ENCODE measurements at regions not wholly inside any gene's neighbourhood (a gene's known extent, or its start where the extent isn't known, plus 50 kb on each side); places are given as distances from the start of the nearest gene placed in this dataset.

DNA sequence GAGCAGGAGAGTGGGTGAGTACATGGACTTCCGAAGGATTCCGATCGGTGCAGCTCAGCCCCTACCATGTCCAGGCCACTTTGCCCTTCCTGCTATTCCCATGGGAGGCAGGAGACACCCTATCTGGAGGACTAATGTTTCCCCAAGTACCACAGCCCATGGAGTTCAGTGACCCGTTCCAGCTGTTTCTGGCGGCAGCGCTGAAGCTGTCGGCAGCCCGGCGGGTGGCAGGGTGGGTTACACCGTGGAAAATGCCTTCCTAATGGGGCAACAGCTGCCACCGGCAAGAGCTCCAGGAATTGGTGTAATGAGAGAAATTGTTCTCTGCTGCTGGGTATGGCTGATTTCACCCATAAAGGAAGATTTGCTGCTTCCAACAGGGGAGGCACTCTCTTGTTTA, 98.3 kb downstream of the MYCN start (continued):
- TF ChIP-seq, protein P1, sequence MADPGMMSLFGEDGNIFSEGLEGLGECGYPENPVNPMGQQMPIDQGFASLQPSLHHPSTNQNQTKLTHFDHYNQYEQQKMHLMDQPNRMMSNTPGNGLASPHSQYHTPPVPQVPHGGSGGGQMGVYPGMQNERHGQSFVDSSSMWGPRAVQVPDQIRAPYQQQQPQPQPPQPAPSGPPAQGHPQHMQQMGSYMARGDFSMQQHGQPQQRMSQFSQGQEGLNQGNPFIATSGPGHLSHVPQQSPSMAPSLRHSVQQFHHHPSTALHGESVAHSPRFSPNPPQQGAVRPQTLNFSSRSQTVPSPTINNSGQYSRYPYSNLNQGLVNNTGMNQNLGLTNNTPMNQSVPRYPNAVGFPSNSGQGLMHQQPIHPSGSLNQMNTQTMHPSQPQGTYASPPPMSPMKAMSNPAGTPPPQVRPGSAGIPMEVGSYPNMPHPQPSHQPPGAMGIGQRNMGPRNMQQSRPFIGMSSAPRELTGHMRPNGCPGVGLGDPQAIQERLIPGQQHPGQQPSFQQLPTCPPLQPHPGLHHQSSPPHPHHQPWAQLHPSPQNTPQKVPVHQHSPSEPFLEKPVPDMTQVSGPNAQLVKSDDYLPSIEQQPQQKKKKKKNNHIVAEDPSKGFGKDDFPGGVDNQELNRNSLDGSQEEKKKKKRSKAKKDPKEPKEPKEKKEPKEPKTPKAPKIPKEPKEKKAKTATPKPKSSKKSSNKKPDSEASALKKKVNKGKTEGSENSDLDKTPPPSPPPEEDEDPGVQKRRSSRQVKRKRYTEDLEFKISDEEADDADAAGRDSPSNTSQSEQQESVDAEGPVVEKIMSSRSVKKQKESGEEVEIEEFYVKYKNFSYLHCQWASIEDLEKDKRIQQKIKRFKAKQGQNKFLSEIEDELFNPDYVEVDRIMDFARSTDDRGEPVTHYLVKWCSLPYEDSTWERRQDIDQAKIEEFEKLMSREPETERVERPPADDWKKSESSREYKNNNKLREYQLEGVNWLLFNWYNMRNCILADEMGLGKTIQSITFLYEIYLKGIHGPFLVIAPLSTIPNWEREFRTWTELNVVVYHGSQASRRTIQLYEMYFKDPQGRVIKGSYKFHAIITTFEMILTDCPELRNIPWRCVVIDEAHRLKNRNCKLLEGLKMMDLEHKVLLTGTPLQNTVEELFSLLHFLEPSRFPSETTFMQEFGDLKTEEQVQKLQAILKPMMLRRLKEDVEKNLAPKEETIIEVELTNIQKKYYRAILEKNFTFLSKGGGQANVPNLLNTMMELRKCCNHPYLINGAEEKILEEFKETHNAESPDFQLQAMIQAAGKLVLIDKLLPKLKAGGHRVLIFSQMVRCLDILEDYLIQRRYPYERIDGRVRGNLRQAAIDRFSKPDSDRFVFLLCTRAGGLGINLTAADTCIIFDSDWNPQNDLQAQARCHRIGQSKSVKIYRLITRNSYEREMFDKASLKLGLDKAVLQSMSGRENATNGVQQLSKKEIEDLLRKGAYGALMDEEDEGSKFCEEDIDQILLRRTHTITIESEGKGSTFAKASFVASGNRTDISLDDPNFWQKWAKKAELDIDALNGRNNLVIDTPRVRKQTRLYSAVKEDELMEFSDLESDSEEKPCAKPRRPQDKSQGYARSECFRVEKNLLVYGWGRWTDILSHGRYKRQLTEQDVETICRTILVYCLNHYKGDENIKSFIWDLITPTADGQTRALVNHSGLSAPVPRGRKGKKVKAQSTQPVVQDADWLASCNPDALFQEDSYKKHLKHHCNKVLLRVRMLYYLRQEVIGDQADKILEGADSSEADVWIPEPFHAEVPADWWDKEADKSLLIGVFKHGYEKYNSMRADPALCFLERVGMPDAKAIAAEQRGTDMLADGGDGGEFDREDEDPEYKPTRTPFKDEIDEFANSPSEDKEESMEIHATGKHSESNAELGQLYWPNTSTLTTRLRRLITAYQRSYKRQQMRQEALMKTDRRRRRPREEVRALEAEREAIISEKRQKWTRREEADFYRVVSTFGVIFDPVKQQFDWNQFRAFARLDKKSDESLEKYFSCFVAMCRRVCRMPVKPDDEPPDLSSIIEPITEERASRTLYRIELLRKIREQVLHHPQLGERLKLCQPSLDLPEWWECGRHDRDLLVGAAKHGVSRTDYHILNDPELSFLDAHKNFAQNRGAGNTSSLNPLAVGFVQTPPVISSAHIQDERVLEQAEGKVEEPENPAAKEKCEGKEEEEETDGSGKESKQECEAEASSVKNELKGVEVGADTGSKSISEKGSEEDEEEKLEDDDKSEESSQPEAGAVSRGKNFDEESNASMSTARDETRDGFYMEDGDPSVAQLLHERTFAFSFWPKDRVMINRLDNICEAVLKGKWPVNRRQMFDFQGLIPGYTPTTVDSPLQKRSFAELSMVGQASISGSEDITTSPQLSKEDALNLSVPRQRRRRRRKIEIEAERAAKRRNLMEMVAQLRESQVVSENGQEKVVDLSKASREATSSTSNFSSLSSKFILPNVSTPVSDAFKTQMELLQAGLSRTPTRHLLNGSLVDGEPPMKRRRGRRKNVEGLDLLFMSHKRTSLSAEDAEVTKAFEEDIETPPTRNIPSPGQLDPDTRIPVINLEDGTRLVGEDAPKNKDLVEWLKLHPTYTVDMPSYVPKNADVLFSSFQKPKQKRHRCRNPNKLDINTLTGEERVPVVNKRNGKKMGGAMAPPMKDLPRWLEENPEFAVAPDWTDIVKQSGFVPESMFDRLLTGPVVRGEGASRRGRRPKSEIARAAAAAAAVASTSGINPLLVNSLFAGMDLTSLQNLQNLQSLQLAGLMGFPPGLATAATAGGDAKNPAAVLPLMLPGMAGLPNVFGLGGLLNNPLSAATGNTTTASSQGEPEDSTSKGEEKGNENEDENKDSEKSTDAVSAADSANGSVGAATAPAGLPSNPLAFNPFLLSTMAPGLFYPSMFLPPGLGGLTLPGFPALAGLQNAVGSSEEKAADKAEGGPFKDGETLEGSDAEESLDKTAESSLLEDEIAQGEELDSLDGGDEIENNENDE (IDR thresholded peaks at IDR 0.05; ENCODE audit: insufficient replicate concordance, low read length): no peak
- no peak for TF ChIP-seq TAF7 (optimal IDR thresholded peaks at IDR 0.05; ENCODE audit: borderline replicate concordance, low read depth, low read length)
- TF ChIP-seq, protein P2, sequence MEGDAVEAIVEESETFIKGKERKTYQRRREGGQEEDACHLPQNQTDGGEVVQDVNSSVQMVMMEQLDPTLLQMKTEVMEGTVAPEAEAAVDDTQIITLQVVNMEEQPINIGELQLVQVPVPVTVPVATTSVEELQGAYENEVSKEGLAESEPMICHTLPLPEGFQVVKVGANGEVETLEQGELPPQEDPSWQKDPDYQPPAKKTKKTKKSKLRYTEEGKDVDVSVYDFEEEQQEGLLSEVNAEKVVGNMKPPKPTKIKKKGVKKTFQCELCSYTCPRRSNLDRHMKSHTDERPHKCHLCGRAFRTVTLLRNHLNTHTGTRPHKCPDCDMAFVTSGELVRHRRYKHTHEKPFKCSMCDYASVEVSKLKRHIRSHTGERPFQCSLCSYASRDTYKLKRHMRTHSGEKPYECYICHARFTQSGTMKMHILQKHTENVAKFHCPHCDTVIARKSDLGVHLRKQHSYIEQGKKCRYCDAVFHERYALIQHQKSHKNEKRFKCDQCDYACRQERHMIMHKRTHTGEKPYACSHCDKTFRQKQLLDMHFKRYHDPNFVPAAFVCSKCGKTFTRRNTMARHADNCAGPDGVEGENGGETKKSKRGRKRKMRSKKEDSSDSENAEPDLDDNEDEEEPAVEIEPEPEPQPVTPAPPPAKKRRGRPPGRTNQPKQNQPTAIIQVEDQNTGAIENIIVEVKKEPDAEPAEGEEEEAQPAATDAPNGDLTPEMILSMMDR (IDR thresholded peaks at IDR 0.05; ENCODE audit: control extremely low read depth in 1 of 3, insufficient read depth in 1 of 3, low read depth in 1 of 3, low read length in 3 of 3): no peak
- TF ChIP-seq JUN (IDR thresholded peaks at IDR 0.05; ENCODE audit: low read depth, low read length): no peak
- TF ChIP-seq PHF8 (conservative IDR thresholded peaks at IDR 0.05; ENCODE audit: low read depth, low read length): no peak
- no peak for TF ChIP-seq SRF (IDR thresholded peaks at IDR 0.05; ENCODE audit: low read depth, low read length)
- no peak for TF ChIP-seq EGR1 (IDR thresholded peaks at IDR 0.05; ENCODE audit: borderline replicate concordance, low read depth, low read length)
- no peak for TF ChIP-seq RBBP5 (IDR thresholded peaks at IDR 0.05; ENCODE audit: borderline replicate concordance, low read depth, low read length)
- no peak for TF ChIP-seq CHD2 (IDR thresholded peaks at IDR 0.05; ENCODE audit: low read length)
- no peak for TF ChIP-seq RXRA (IDR thresholded peaks at IDR 0.05; ENCODE audit: insufficient read depth, low read depth, low read length)

All from H1 (cell line).